ENCODE measurements at regions not wholly inside any gene's neighbourhood (a gene's known extent, or its start where the extent isn't known, plus 50 kb on each side); places are given as distances from the start of the nearest gene placed in this dataset.

- TF ChIP-seq ZNF384 (IDR thresholded peaks at IDR 0.05) (no peak), FOXM1 (IDR thresholded peaks at IDR 0.05; ENCODE audit: borderline replicate concordance) (no peak), HDGF (IDR thresholded peaks at IDR 0.05; ENCODE audit: borderline replicate concordance) (no peak), CTBP1 (IDR thresholded peaks at IDR 0.05; ENCODE audit: borderline replicate concordance) (no peak), SP1 (IDR thresholded peaks at IDR 0.05) (no peak), ARNT (IDR thresholded peaks at IDR 0.05) (no peak), BHLHE40 (IDR thresholded peaks at IDR 0.05; ENCODE audit: borderline replicate concordance) (no peak), LEF1 (IDR thresholded peaks at IDR 0.05; ENCODE audit: borderline replicate concordance) (no peak), ELF4 (IDR thresholded peaks at IDR 0.05) (no peak), PKNOX1 (IDR thresholded peaks at IDR 0.05) (no peak), FOXK2 (IDR thresholded peaks at IDR 0.05) (no peak), SUZ12 (IDR thresholded peaks at IDR 0.05) (no peak), FOXA1 (IDR thresholded peaks at IDR 0.05) (no peak), TARDBP (IDR thresholded peaks at IDR 0.05) (no peak)
Observed at GRCh38 chr2:139142252-139142880, 362.2 kb upstream of the NXPH2 start.
